Calu3 (cell line): ENCODE measurements at regions not wholly inside any gene's neighbourhood (a gene's known extent, or its start where the extent isn't known, plus 50 kb on each side); places are given as distances from the start of the nearest gene placed in this dataset.

Source experiments
- BruUV-seq: library from RNA; stranded (reverse); fragments of 400-500 nt; replicated peaks from 2 replicates; lab custom pipeline; 2021; lab: Mats Ljungman, UMichigan
- CTCF ChIA-PET: fragments of 300-600 bp; sonication (Branson Sonifier 250); formaldehyde crosslinking; loops from one replicate; lab custom pipeline; 2022; ENCODE audit warnings: antibody characterized with exemption; lab: Charles Lee
- DNase-seq: peaks from one replicate; pipeline ENCODE4 v3.0.0; 2022
- H3K27ac Mint-ChIP-seq: one replicate; pipeline ENCODE4 v1.8.0; 2022; ENCODE audit warnings: mixed read lengths; ENCODE audit not compliant: unreplicated experiment
- H3K27me3 Mint-ChIP-seq: one replicate; pipeline ENCODE4 v1.8.0; 2022; ENCODE audit warnings: mixed read lengths; ENCODE audit not compliant: unreplicated experiment
- H3K36me3 Mint-ChIP-seq: one replicate; pipeline ENCODE4 v1.8.0; 2022; ENCODE audit warnings: mild to moderate bottlenecking, moderate library complexity, mixed read lengths; ENCODE audit not compliant: insufficient read depth, unreplicated experiment
- H3K4me1 Mint-ChIP-seq: one replicate; pipeline ENCODE4 v1.8.0; 2022; ENCODE audit warnings: mild to moderate bottlenecking, low read depth, mixed read lengths; ENCODE audit not compliant: unreplicated experiment
- H3K4me3 Mint-ChIP-seq: one replicate; pipeline ENCODE4 v1.8.0; 2022; ENCODE audit warnings: mild to moderate bottlenecking, low read depth, moderate library complexity, mixed read lengths; ENCODE audit not compliant: unreplicated experiment
- H3K9me3 Mint-ChIP-seq: one replicate; pipeline ENCODE4 v1.8.0; 2022; ENCODE audit warnings: low read depth, mixed read lengths; ENCODE audit not compliant: unreplicated experiment
- intact Hi-C: fragments of 100-400 bp; cut with micrococcal nuclease; formaldehyde crosslinking; loops from one replicate; pipeline ENCODE4 v1.10.0; 2022; ENCODE audit not compliant: unreplicated experiment
- TF ChIP-seq, protein P1 (sequence below): fragments of 200-600 bp; IDR thresholded peaks from one replicate; pipeline ENCODE4 v1.8.0; 2022; ENCODE audit warnings: antibody characterized with exemption; ENCODE audit not compliant: unreplicated experiment

DNA sequence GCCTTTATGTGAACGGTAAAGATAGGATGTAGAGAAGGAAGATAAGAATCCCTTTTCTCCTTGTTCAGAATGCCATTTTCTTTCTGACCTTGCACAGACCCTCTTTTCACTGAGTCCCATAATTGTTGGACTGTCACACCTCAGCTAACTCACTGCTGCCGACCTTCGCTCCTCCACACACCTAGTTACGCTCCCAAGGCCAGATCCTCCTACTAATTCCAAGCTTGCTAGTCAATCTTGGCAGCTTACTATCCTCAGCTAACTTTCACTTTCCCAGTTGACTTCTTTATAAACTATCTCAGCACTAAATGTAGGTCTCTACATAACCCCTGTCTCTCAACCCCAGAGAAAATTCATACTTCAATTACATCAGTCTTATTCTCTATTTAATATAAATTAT lies 471.8 kb upstream of the PRMT6 start:
- Mint-ChIP-seq H3K27me3 (no peaks in the 10 kb centered on the region), H3K27ac (no peak overlapping the region), H3K36me3 (no peaks in the 10 kb centered on the region), H3K9me3 (peaks cover 4% of the 10 kb centered on the region), H3K4me1 (no peaks in the 10 kb centered on the region), H3K4me3 (no peak overlapping the region)
- no peak for DNase-seq
- TF ChIP-seq, protein P1, sequence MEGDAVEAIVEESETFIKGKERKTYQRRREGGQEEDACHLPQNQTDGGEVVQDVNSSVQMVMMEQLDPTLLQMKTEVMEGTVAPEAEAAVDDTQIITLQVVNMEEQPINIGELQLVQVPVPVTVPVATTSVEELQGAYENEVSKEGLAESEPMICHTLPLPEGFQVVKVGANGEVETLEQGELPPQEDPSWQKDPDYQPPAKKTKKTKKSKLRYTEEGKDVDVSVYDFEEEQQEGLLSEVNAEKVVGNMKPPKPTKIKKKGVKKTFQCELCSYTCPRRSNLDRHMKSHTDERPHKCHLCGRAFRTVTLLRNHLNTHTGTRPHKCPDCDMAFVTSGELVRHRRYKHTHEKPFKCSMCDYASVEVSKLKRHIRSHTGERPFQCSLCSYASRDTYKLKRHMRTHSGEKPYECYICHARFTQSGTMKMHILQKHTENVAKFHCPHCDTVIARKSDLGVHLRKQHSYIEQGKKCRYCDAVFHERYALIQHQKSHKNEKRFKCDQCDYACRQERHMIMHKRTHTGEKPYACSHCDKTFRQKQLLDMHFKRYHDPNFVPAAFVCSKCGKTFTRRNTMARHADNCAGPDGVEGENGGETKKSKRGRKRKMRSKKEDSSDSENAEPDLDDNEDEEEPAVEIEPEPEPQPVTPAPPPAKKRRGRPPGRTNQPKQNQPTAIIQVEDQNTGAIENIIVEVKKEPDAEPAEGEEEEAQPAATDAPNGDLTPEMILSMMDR = no peak
- BruUV-seq = no TSS peak
- CTCF ChIA-PET = no interaction called here
- intact Hi-C loops = no loop called here

DNA sequence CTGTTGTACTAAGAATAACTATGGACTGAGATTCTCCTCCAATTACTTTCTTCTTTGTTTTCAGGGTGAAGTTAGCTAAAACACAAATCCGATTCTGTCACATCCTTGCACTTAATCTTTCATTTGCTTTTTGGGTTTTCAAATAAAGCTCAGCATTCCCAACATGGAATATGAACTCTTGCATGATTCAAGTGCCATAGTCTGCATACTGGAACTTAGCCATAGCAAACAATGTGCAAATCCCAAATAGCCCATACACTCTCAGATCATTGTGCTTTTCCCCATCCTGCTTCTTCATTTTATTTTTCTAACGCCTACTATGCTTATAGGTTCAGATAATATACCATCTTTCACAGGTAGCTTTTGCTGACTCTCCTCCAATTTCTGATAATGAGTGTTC lies 455.8 kb upstream of the PRMT6 start:
- peaks cover 7% of the 10 kb centered on the region for H3K9me3 Mint-ChIP-seq
- H3K4me3 Mint-ChIP-seq = no peak overlapping the region
- intact Hi-C loops = no loop called here
- H3K36me3 Mint-ChIP-seq = no peaks in the 10 kb centered on the region
- CTCF ChIA-PET = no interaction called here
- TF ChIP-seq, protein P1 = no peak
- no peaks in the 10 kb centered on the region for H3K27me3 Mint-ChIP-seq
- no TSS peak for BruUV-seq
- no peaks in the 10 kb centered on the region for H3K4me1 Mint-ChIP-seq
- DNase-seq = no peak
- H3K27ac Mint-ChIP-seq = no peak overlapping the region

GRCh38 chr1:106603616-106604015 lies 452.9 kb upstream of the PRMT6 start:
- Mint-ChIP-seq H3K4me3 (no peak overlapping the region), H3K9me3 (peaks cover 7% of the 10 kb centered on the region), H3K36me3 (no peaks in the 10 kb centered on the region), H3K27me3 (no peaks in the 10 kb centered on the region), H3K27ac (no peak overlapping the region), H3K4me1 (no peaks in the 10 kb centered on the region)
- CTCF ChIA-PET = no interaction called here
- no TSS peak for BruUV-seq
- no peak for DNase-seq
- intact Hi-C loops = no loop called here
- TF ChIP-seq, protein P1 = no peak

GRCh38 chr1:106608841-106609240 lies 447.6 kb upstream of the PRMT6 start:
- Mint-ChIP-seq H3K27ac (no peak overlapping the region), H3K27me3 (no peaks in the 10 kb centered on the region), H3K4me1 (no peaks in the 10 kb centered on the region), H3K9me3 (peaks cover 5% of the 10 kb centered on the region), H3K36me3 (no peaks in the 10 kb centered on the region), H3K4me3 (no peak overlapping the region)
- no peak for DNase-seq
- TF ChIP-seq, protein P1 = no peak
- CTCF ChIA-PET = no interaction called here
- intact Hi-C loops = no loop called here
- no TSS peak for BruUV-seq
